ENCODE measurements at regions not wholly inside any gene's neighbourhood (a gene's known extent, or its start where the extent isn't known, plus 50 kb on each side); places are given as distances from the start of the nearest gene placed in this dataset.
"Not testable (repeated sequence)": the region's sequence is repeated elsewhere in the genome, so short reads cannot be mapped to it uniquely, and the experiment has no call there.

GRCh38 chr2:121150713-121151112 is 134.3 kb downstream of the TFCP2L1 start:
- DNase-seq (ENCODE audit: insufficient read length, low spot score) (no peak), FAIRE-seq (no peak)
- no peak for TF ChIP-seq CTCF (IDR thresholded peaks at IDR 0.05; ENCODE audit: insufficient read depth, missing control alignments)

GRCh38 chr2:121151311-121152109 is 133.5 kb downstream of the TFCP2L1 start:
- TF ChIP-seq CTCF (IDR thresholded peaks at IDR 0.05; ENCODE audit: insufficient read depth, missing control alignments): no peak
- FAIRE-seq (no peak), DNase-seq (ENCODE audit: insufficient read length, low spot score) (no peak)

GRCh38 chr2:121152861-121153260 is 132.1 kb downstream of the TFCP2L1 start:
- FAIRE-seq (no peak), DNase-seq (ENCODE audit: insufficient read length, low spot score) (no peak)
- TF ChIP-seq CTCF (IDR thresholded peaks at IDR 0.05; ENCODE audit: insufficient read depth, missing control alignments): no peak

- FAIRE-seq: no peak
- no peak for DNase-seq (ENCODE audit: insufficient read length, low spot score)
- no peak for TF ChIP-seq CTCF (IDR thresholded peaks at IDR 0.05; ENCODE audit: insufficient read depth, missing control alignments)
Observed at GRCh38 chr2:121153516-121153915, 131.5 kb downstream of the TFCP2L1 start.

- DNase-seq (ENCODE audit: insufficient read length, low spot score) (no peak), FAIRE-seq (no peak)
- TF ChIP-seq CTCF (IDR thresholded peaks at IDR 0.05; ENCODE audit: insufficient read depth, missing control alignments): no peak
Observed at GRCh38 chr2:121155502-121156056, 129.4 kb downstream of the TFCP2L1 start.

GRCh38 chr2:121157481-121157880 is 127.5 kb downstream of the TFCP2L1 start:
- FAIRE-seq: not testable (repeated sequence)

GRCh38 chr2:121159291-121160071 is 125.5 kb downstream of the TFCP2L1 start:
- no peak for TF ChIP-seq CTCF (IDR thresholded peaks at IDR 0.05; ENCODE audit: insufficient read depth, missing control alignments)
- DNase-seq (ENCODE audit: insufficient read length, low spot score): no peak
- no peak for FAIRE-seq

More at GRCh38 chr2:121157481-121157880, 127.5 kb downstream of the TFCP2L1 start:
- not testable (repeated sequence) for DNase-seq (ENCODE audit: insufficient read length, low spot score)

Data from D721Med (cell line).